ENCODE measurements at regions not wholly inside any gene's neighbourhood (a gene's known extent, or its start where the extent isn't known, plus 50 kb on each side); places are given as distances from the start of the nearest gene placed in this dataset.

DNA sequence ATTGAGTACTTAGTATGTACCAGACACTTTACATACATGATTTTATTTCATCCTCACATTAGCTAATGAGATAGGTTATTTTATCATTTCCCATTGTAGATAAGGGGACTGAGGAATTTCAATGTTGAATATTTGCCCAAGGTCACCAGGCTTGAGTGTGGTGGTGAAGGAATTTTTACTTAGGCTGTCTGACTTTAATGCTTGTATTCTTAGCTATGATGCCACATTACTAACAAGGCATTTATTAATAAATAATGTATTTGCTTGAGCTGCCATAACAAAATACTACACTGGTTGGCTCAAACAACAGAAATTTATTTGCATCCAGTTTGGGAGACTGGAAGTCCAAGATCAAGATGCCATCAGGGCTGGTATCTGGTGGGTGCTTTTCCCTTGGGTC is 250.9 kb downstream of the GPD2 start:
- no peak for DNase-seq (ENCODE audit: extremely low read depth, insufficient read length)
- H3K36me3 ChIP-seq (ENCODE audit: control insufficient read depth, insufficient read depth, low read length), result no peaks in the 10 kb centered on the region
- H3K27me3 ChIP-seq (replicated peaks; ENCODE audit: control insufficient read depth, insufficient read depth, low read length), result no peaks in the 10 kb centered on the region
- H3K4me3 ChIP-seq (replicated peaks; ENCODE audit: low read depth, low read length), result no peak overlapping the region
- TF ChIP-seq, protein P1, sequence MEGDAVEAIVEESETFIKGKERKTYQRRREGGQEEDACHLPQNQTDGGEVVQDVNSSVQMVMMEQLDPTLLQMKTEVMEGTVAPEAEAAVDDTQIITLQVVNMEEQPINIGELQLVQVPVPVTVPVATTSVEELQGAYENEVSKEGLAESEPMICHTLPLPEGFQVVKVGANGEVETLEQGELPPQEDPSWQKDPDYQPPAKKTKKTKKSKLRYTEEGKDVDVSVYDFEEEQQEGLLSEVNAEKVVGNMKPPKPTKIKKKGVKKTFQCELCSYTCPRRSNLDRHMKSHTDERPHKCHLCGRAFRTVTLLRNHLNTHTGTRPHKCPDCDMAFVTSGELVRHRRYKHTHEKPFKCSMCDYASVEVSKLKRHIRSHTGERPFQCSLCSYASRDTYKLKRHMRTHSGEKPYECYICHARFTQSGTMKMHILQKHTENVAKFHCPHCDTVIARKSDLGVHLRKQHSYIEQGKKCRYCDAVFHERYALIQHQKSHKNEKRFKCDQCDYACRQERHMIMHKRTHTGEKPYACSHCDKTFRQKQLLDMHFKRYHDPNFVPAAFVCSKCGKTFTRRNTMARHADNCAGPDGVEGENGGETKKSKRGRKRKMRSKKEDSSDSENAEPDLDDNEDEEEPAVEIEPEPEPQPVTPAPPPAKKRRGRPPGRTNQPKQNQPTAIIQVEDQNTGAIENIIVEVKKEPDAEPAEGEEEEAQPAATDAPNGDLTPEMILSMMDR (IDR thresholded peaks at IDR 0.05; ENCODE audit: insufficient read depth, low read length, poor library complexity, severe bottlenecking), result no peak

- H3K36me3 ChIP-seq (ENCODE audit: control insufficient read depth, insufficient read depth, low read length), result no peaks in the 10 kb centered on the region
- no peaks in the 10 kb centered on the region for H3K27me3 ChIP-seq (replicated peaks; ENCODE audit: control insufficient read depth, insufficient read depth, low read length)
- TF ChIP-seq, protein P1 (IDR thresholded peaks at IDR 0.05; ENCODE audit: insufficient read depth, low read length, poor library complexity, severe bottlenecking), result no peak
- DNase-seq (ENCODE audit: extremely low read depth, insufficient read length), result no peak
- no peak overlapping the region for H3K4me3 ChIP-seq (replicated peaks; ENCODE audit: low read depth, low read length)
Measured at GRCh38 chr2:156687715-156688114, 251.5 kb downstream of the GPD2 start.

GRCh38 chr2:156689939-156690338 is 253.8 kb downstream of the GPD2 start:
- TF ChIP-seq, protein P1 (IDR thresholded peaks at IDR 0.05; ENCODE audit: insufficient read depth, low read length, poor library complexity, severe bottlenecking), result no peak
- H3K4me3 ChIP-seq (replicated peaks; ENCODE audit: low read depth, low read length), result no peak overlapping the region
- H3K36me3 ChIP-seq (ENCODE audit: control insufficient read depth, insufficient read depth, low read length), result no peaks in the 10 kb centered on the region
- H3K27me3 ChIP-seq (replicated peaks; ENCODE audit: control insufficient read depth, insufficient read depth, low read length), result no peaks in the 10 kb centered on the region
- DNase-seq (ENCODE audit: extremely low read depth, insufficient read length), result no peak

DNA sequence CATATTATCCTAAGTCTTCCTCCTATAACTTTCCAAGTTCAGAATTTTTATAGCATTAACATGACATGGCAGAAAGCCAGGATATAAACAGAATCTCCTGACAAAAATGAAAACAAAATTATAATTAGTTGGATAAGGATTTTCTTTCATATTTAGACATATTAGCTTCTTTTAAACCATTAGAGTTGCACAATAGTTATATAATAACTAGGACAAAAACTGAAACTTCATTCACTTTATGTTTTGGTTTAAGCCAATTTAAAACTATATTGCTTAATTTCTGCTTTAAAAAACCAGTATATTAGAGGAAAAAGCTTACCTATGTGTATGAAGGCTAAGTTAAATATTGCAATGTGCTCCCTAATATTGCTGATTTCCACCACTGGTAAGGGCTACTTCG is 254.8 kb downstream of the GPD2 start:
- H3K4me3 ChIP-seq (replicated peaks; ENCODE audit: low read depth, low read length), result no peak overlapping the region
- H3K36me3 ChIP-seq (ENCODE audit: control insufficient read depth, insufficient read depth, low read length), result no peaks in the 10 kb centered on the region
- no peaks in the 10 kb centered on the region for H3K27me3 ChIP-seq (replicated peaks; ENCODE audit: control insufficient read depth, insufficient read depth, low read length)
- no peak for DNase-seq (ENCODE audit: extremely low read depth, insufficient read length)
- TF ChIP-seq, protein P1 (IDR thresholded peaks at IDR 0.05; ENCODE audit: insufficient read depth, low read length, poor library complexity, severe bottlenecking), result no peak

DNA sequence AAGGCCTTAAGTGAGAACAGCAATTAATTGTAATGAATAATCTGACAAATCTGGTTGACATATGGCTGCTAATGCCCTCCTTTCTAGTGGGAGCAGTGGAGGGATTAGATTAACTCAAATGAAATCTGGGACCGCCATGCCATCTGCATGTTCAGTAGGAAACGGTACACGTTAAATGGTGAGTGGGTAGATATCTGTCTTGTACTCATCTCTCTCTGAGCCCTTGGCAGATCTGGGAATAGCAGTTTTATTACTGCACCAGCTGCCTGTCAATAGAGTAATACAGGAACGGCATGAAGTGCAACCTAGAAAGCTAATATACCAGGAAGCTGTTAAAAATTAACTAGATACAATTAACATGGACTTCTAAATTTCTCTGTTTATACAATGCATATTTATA is 258.8 kb downstream of the GPD2 start:
- Histone ChIP-seq H3K36me3 (ENCODE audit: control insufficient read depth, insufficient read depth, low read length) (no peaks in the 10 kb centered on the region), H3K27me3 (replicated peaks; ENCODE audit: control insufficient read depth, insufficient read depth, low read length) (no peaks in the 10 kb centered on the region), H3K4me3 (replicated peaks; ENCODE audit: low read depth, low read length) (no peak overlapping the region)
- DNase-seq (ENCODE audit: extremely low read depth, insufficient read length), result no peak
- TF ChIP-seq, protein P1 (IDR thresholded peaks at IDR 0.05; ENCODE audit: insufficient read depth, low read length, poor library complexity, severe bottlenecking), result no peak

GRCh38 chr2:156695595-156695994 is 259.4 kb downstream of the GPD2 start:
- TF ChIP-seq, protein P1 (IDR thresholded peaks at IDR 0.05; ENCODE audit: insufficient read depth, low read length, poor library complexity, severe bottlenecking), result no peak
- Histone ChIP-seq H3K27me3 (replicated peaks; ENCODE audit: control insufficient read depth, insufficient read depth, low read length) (no peaks in the 10 kb centered on the region), H3K4me3 (replicated peaks; ENCODE audit: low read depth, low read length) (no peak overlapping the region), H3K36me3 (ENCODE audit: control insufficient read depth, insufficient read depth, low read length) (no peaks in the 10 kb centered on the region)
- no peak for DNase-seq (ENCODE audit: extremely low read depth, insufficient read length)

Data from GM06990 (cell line).